ENCODE measurements at regions not wholly inside any gene's neighbourhood (a gene's known extent, or its start where the extent isn't known, plus 50 kb on each side); places are given as distances from the start of the nearest gene placed in this dataset.

DNA sequence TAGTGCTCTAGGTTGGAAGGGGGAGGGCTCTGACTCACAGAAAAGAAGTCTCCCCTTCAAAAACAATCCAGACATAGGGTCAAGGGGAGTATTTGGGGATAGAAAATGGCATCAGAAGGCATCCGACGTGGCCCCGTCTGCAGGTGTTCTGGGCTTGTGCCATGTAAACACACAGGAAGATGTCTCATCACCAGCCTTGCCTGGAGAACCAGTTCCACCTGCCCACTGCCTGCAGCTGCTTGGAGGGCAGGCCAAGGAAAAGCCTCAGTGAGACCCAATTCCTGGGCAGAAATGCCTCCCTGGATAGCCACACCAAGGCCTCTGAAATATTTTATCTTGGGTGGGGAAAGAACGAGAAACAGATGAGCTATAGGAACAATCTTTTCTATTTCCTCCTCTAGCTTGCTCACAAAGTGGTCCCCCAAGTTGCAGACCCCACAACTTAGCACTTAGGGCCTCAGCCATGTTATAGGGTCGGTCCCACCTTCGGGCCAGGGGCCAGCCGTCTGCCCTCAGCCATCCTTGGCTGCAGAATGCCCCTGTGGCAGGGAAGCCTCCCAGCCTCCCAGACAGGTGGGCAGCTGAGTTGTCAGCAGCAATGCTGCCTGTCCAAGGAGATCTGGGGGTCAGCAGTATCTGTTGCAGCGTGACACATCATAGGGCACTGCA is 54.3 kb upstream of the ECHDC3 start:
- TF ChIP-seq, protein P1, sequence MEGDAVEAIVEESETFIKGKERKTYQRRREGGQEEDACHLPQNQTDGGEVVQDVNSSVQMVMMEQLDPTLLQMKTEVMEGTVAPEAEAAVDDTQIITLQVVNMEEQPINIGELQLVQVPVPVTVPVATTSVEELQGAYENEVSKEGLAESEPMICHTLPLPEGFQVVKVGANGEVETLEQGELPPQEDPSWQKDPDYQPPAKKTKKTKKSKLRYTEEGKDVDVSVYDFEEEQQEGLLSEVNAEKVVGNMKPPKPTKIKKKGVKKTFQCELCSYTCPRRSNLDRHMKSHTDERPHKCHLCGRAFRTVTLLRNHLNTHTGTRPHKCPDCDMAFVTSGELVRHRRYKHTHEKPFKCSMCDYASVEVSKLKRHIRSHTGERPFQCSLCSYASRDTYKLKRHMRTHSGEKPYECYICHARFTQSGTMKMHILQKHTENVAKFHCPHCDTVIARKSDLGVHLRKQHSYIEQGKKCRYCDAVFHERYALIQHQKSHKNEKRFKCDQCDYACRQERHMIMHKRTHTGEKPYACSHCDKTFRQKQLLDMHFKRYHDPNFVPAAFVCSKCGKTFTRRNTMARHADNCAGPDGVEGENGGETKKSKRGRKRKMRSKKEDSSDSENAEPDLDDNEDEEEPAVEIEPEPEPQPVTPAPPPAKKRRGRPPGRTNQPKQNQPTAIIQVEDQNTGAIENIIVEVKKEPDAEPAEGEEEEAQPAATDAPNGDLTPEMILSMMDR (IDR thresholded peaks at IDR 0.05) = no peak
- no peak for TF ChIP-seq POLR2A (IDR thresholded peaks at IDR 0.05)
